SJCRH30 (cell line): ENCODE measurements at regions not wholly inside any gene's neighbourhood (a gene's known extent, or its start where the extent isn't known, plus 50 kb on each side); places are given as distances from the start of the nearest gene placed in this dataset.

ENCODE experiments used
- DNase-seq, 2 experiments: peaks; one replicate each; pipeline ENCODE4 v3.0.0-alpha.2; 2015 to 2020
- H3K27ac ChIP-seq: fragments of 250-450 bp; sonication (Bioruptor Pico); 2 replicates; pipeline ENCODE4 v1.5.1; 2020; ENCODE audit warnings: mild to moderate bottlenecking, moderate library complexity
- H3K27me3 ChIP-seq: fragments of 250-450 bp; sonication (Bioruptor Pico); 2 replicates; pipeline ENCODE4 v1.5.1; 2020; ENCODE audit warnings: mild to moderate bottlenecking, moderate library complexity
- H3K36me3 ChIP-seq: fragments of 250-450 bp; sonication (Bioruptor Pico); 2 replicates; pipeline ENCODE4 v1.5.1; 2020; ENCODE audit warnings: mild to moderate bottlenecking, moderate library complexity
- H3K4me1 ChIP-seq: fragments of 250-450 bp; sonication (Bioruptor Pico); 2 replicates; pipeline ENCODE4 v1.5.1; 2020; ENCODE audit warnings: mild to moderate bottlenecking, moderate library complexity
- H3K4me3 ChIP-seq: fragments of 250-450 bp; sonication (Bioruptor Pico); 2 replicates; pipeline ENCODE4 v1.5.1; 2020; ENCODE audit warnings: mild to moderate bottlenecking, moderate library complexity
- H3K9me3 ChIP-seq: fragments of 250-450 bp; sonication (Bioruptor Pico); replicated peaks from 2 replicates; pipeline ENCODE4 v1.5.1; 2020; ENCODE audit warnings: mild to moderate bottlenecking, moderate library complexity

DNA sequence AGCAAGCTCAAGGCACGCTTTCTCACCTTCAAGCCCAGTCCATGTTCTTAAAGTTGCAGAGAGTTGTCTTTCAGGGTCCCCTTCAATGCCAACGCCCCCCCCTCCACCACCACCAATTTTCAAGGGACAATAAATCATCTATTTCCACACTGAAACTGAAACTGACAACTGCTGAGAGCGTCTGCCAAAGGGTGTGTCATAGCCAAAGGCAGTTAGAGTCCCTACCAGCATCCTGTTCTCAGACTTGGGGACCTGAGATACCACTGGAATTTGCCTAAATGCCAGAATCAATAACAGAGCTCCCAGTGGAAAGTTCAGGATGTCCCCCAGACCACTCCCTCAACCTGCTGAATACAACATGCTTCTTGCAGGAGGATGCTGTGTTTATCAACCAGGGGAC is 133.2 kb upstream of the SOX9 start:
- Histone ChIP-seq H3K36me3 (no peaks in the 10 kb centered on the region), H3K4me1 (no peaks in the 10 kb centered on the region), H3K4me3 (no peak overlapping the region), H3K27me3 (no peaks in the 10 kb centered on the region), H3K9me3 (no peaks in the 10 kb centered on the region), H3K27ac (no peak overlapping the region)
- no peak for DNase-seq

DNA sequence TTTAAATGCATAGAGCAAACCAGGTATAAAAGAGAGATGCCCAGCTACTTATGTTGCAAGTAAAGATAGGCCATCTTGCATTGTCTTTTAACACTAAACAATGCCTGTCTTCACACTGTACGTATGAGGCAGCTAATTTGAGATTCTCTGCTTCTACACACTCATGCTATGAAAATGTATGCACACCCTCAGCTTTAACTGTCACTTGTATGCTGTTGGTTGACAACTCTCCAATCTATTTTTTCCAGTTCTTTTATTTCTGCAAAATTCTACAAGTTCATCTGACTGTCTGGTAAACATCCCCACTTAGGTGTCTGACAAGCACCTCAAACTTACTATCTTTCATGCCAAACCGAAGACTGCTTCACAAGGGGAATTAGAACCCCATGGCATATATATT is 131.7 kb upstream of the SOX9 start:
- no peaks in the 10 kb centered on the region for H3K9me3 ChIP-seq

DNA sequence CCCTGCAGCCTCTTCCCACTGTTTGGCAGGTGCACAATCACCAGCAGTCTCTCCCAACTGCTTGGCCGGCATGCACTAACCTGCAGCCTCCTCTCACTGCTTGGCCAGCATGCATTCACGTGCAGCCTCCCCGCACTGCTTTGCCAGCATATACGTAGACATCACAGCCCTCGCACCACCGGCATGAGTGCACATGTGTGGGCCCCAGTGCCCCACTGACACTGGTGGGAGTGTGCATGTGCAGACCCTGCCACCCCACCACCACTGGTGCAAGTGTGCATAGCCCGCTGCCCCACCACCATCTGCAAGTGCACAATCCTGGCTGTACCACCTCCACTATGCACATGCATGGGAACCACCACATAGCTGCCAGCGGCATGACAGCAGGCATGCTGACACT is 127.5 kb upstream of the SOX9 start:
- DNase-seq, result no peak
- H3K27me3 ChIP-seq, result no peaks in the 10 kb centered on the region

More for the DNA sequence above, 131.7 kb upstream of the SOX9 start:
- Histone ChIP-seq H3K27me3 (no peaks in the 10 kb centered on the region), H3K36me3 (no peaks in the 10 kb centered on the region), H3K27ac (no peak overlapping the region), H3K4me1 (no peaks in the 10 kb centered on the region), H3K4me3 (no peak overlapping the region)
- no peak for DNase-seq

DNA sequence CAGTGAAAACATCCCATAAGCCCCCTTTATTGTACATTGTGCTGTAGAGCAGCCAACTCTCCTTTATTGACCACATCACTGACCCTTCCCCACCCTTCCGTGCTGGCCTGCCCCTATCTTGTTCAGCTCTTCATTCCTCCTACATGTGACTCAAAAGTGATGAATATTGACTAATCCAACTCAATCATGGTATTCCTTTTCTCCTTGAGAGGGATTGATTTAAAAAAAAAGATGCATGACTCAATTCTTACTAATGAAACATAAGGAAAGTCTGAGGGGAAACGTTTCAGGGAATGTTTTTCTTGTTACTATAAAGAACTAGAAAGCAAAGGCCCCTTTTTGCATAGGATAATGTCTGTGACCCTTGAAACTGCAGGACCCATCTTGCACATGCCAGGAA is 125.2 kb upstream of the SOX9 start:
- Histone ChIP-seq H3K36me3 (no peaks in the 10 kb centered on the region), H3K27me3 (no peaks in the 10 kb centered on the region), H3K9me3 (no peaks in the 10 kb centered on the region), H3K27ac (no peak overlapping the region), H3K4me1 (no peaks in the 10 kb centered on the region), H3K4me3 (no peak overlapping the region)
- no peak for DNase-seq

More for the DNA sequence above, 127.5 kb upstream of the SOX9 start:
- H3K4me1 ChIP-seq, result no peaks in the 10 kb centered on the region
- H3K9me3 ChIP-seq, result no peaks in the 10 kb centered on the region
- H3K4me3 ChIP-seq, result no peak overlapping the region
- H3K36me3 ChIP-seq, result no peaks in the 10 kb centered on the region
- H3K27ac ChIP-seq, result no peak overlapping the region

DNA sequence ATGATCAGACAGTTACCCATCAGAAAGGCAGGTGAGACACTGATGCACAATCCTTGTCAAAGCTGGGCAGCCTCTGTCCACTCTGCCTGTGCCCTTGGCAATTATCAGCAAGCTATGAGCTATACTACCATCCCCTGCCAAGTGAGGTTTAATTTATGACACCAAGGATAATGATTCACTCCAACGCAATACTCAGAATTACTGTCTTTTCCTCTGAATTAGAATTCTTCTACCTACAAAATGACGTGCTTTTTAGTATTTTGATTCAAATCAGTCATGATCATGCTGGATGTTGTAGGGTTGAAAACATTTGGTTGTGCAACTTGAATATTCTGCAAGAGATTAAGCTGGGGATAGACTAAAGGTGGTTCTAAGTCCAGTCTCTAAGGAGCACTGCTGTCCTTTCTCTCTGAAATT is 116.8 kb upstream of the SOX9 start:
- DNase-seq, result no peak
- H3K4me3 ChIP-seq, result no peak overlapping the region
- H3K9me3 ChIP-seq, result no peaks in the 10 kb centered on the region
- no peak overlapping the region for H3K27ac ChIP-seq
- H3K36me3 ChIP-seq, result no peaks in the 10 kb centered on the region
- H3K27me3 ChIP-seq, result 0 out of 2 replicates have a peak, but pooled peaks cover 3% of the 10 kb centered on the region
- H3K4me1 ChIP-seq, result no peaks in the 10 kb centered on the region

DNA sequence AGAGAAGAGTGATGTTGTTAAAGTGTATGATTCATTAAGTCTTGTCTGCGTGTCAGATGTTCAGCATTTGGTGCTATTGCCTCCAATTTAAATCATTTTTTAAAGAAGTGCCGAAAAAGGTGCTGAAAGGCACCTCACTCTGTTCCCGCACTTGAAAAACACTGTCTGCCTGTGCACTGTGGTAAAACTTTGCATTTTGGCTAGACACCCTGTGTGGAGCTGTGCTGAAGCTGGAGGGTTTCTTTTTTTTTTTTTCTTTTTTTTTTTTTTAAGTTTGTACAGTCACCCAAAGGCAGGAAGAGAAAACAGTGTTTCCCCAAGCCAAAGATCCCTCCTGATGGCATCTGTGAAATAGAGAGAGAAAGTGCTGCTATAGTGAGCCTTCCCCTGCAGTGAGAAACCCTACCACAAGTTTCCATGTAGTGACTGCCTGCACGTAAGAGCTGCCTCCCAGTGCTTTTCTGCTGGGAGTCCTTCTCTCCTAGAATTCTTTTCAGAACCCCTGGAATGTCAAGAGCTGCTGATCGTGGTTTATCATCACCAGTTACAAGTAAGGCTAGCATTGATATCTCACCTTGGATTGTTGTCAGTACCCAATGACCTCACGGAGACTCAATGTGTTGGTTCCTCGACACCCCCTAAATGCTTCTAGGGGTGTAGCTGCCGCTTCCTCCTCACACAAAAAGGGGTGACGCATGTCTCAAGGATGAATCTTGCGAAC is 116.0 kb upstream of the SOX9 start:
- Histone ChIP-seq H3K27me3 (0 out of 2 replicates have a peak, but pooled peaks cover 3% of the 10 kb centered on the region), H3K36me3 (no peaks in the 10 kb centered on the region), H3K4me3 (no peak overlapping the region), H3K9me3 (no peaks in the 10 kb centered on the region), H3K4me1 (no peaks in the 10 kb centered on the region), H3K27ac (no peak overlapping the region)
- no peak for DNase-seq

DNA sequence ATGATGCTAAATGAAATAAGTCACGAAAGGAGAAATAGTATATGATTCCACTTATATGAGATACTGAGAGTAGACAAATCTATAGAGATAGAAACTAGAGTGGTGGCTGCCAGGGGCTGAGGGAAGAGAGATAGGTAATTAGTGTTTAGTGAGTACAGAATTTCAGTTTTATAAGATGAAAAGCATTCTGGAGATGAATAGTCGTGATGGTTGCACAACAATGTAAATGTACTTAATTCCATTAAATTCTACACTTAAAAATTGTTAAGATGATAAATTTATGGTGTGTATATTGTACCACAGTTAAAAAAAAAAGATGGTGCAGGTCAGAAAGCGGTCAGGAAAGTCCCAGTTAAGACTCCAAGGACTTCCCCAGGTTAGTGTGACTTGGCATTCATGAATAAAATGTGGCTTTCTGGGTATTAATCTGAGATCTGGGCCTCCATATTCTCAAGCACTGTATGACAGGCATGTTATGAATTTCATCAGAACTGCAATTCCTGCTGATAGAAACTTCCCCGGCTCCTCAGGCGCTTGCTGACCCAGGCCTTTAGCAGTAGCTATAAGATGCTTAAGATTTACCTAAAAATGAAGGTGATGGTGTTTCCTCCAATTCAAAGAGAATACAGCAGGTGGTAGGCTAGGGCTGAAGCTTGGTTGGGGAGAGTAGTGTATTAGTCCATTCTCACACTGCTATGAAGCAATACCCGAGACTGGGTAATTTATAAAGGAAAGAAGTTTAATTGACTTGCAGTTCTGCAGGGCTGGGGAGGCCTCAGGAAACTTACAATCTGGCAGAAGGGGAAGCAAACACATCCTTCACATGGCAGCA is 115.3 kb upstream of the SOX9 start:
- Histone ChIP-seq H3K9me3 (no peaks in the 10 kb centered on the region), H3K27me3 (0 out of 2 replicates have a peak, but pooled peaks cover 3% of the 10 kb centered on the region), H3K4me3 (no peak overlapping the region), H3K27ac (no peak overlapping the region), H3K4me1 (no peaks in the 10 kb centered on the region), H3K36me3 (no peaks in the 10 kb centered on the region)
- no peak for DNase-seq

DNA sequence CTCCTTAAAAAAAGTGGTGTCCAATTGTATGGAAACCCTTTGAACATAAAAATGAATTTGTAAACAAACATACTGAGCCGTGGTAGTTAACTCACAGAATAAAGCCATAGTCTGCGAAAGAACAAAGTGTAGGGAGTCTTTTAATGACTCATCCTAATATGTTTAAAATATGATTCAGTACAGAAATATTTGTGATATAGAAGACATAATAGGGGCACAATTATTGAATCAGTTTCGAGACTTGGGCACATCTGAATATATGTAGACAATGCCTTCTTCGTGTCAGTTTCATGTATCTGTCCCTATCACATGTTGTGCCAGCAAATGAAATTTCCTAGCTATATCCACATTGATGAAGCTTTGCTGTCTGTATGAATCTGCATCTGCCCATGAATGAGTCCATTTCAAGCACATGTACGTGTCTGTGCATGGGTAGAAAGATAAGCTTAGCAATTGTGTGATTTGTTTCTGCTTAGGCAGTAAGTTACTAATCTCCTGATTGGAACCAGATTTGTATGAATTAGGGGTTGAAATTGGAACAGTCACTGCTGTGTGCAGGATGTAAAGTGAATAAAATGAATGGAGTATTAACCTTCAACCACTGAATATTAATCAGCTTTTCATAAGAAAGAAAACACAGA is 112.5 kb upstream of the SOX9 start:
- DNase-seq, result no peak
- Histone ChIP-seq H3K27me3 (no peaks in the 10 kb centered on the region), H3K36me3 (no peaks in the 10 kb centered on the region), H3K4me1 (no peaks in the 10 kb centered on the region), H3K9me3 (no peaks in the 10 kb centered on the region), H3K4me3 (no peak overlapping the region), H3K27ac (no peak overlapping the region)

DNA sequence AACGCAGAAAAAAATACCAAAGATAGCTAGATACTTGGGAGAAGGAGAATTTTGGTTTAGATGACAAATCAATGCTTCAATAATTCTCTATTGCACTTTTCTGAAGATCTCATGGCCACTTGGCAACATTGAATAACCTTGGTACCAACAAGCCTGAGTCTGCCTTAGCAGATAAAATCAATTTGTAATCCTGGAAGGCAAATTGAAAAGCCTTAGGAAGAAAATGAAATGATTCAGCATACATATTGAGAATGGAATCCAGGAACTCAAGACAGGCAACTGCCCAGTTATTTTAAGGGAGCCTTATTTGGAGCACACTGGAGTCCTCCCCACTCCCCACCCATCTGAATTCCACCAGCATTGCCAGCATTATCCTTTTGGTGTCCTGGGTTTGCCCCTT is 109.3 kb upstream of the SOX9 start:
- Histone ChIP-seq H3K36me3 (no peaks in the 10 kb centered on the region), H3K4me3 (no peak overlapping the region), H3K4me1 (peaks cover 7% of the 10 kb centered on the region), H3K9me3 (no peaks in the 10 kb centered on the region), H3K27ac (no peak overlapping the region), H3K27me3 (no peaks in the 10 kb centered on the region)
- no peak for DNase-seq

DNA sequence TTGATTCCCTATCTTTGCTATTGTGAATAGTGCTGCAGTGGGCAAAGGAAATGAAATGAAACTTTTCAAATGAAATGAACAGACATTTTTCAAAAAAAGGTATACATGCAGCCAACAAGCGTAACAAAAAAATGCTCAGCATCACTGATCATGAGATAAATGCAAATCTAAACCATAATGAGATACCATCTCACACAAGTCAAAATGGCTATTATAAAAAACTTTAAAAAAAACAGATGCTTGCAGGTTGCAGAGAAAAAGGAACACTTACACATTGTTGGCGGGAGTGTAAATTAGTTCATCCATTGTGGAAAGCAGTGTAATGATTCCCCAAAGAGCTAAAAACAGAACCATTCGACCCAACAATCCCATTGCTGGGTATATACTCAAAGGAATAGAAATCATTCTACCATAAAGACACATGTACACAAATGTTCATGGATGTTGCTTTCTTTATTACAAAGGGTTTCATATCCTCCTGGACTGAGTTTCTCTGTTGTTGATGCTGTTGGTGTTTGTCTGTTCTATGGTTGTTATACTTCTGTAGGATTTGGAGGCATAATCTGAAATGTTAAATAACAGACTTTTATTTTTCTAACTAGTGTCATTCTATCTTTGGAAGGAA is 99.3 kb upstream of the SOX9 start:
- Histone ChIP-seq H3K4me3 (no peak overlapping the region), H3K27me3 (peaks cover 4% of the 10 kb centered on the region; the same call in 1 of the 2 replicates), H3K4me1 (no peaks in the 10 kb centered on the region), H3K36me3 (no peaks in the 10 kb centered on the region), H3K9me3 (no peaks in the 10 kb centered on the region), H3K27ac (no peak overlapping the region)
- no peak for DNase-seq

DNA sequence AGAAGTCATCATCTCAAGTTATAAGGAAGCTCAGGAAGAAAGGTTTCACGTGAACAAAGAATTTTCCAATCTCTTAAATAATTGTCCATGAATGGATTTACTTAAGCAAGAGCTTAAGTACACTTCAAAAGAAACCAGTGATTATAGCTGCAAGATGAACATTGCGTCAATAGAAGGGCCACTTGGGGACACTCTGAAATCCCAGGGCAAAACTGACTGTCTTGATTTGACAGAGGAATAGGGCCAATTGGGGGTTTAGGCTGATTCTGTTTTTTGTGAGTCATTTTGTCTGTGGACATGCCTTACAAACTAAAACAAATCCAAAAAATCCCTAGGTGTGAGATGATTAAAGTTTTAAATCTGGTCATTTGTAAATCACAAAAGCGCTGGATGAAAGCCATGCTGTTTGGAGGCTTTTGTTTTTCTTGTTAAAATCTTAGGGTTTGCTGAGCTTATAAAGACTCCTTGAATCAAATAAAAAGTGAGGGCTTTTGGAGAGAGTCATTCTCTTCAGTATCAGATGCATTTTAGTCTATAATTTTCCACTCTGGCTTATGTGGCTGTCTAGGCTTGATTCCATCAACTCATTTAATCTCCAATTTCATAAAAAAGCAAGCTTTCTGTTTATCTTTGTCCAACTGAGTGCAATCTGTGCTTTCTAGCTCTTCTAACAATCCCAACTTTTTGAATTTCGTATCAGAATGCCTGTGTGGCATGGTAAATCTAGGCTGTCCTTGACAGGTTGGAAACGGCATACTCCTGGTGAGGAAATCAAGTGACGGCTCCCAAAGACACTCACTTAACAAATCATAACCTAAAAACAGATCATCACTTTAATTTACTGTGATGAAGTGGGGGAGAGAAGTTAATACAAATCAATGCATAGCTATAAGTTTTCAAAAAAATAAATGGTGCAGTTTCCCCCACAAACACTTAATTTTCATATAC is 98.2 kb upstream of the SOX9 start:
- Histone ChIP-seq H3K36me3 (no peaks in the 10 kb centered on the region), H3K9me3 (no peaks in the 10 kb centered on the region), H3K27ac (no peak overlapping the region), H3K4me1 (no peaks in the 10 kb centered on the region), H3K27me3 (peaks cover 4% of the 10 kb centered on the region; the same call in 1 of the 2 replicates), H3K4me3 (no peak overlapping the region)
- DNase-seq, result no peak

DNA sequence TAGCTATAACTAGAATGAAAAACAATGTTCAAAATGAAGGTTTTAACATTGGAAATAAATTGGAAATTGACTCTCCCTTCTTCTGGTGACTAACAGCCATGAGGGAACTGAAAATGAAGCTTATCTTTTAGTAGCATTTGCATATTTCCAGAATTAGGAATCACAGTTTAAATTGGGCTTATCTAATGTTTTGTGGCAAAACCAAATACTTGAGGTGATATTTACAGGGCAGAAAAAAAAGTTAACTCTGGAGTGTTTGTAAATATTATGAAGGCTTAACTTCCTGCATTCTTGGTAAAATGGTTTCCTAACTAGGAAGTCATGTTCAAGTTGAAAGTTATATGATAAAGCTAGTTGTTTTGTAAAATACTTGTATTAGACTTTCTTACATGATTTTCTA is 96.4 kb upstream of the SOX9 start:
- no peak for DNase-seq
- Histone ChIP-seq H3K9me3 (no peaks in the 10 kb centered on the region), H3K36me3 (no peaks in the 10 kb centered on the region), H3K4me1 (no peaks in the 10 kb centered on the region), H3K27me3 (peaks cover 4% of the 10 kb centered on the region; the same call in 1 of the 2 replicates), H3K4me3 (no peak overlapping the region), H3K27ac (no peak overlapping the region)

DNA sequence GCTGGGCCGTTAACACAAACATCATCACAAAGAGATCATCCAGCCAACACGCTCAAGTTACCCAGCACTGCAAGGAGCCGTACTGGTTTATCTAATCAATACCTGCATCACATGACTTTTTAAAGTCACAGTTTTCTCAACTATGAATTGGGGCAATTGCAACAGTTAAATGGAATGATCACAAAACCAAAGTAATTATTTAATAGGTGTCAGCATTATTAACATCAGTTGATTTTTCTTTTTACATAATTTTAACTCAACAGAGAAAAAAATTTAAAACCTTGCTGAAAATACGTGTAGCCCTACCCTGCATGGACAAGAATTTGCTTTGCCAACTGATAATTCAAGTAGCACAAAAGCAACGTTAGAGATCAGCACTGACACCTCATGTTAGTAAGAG is 95.7 kb upstream of the SOX9 start:
- no peaks in the 10 kb centered on the region for H3K4me1 ChIP-seq
- H3K27me3 ChIP-seq, result peaks cover 4% of the 10 kb centered on the region; the same call in 1 of the 2 replicates
- H3K27ac ChIP-seq, result no peak overlapping the region
- H3K36me3 ChIP-seq, result no peaks in the 10 kb centered on the region
- no peaks in the 10 kb centered on the region for H3K9me3 ChIP-seq
- no peak for DNase-seq
- H3K4me3 ChIP-seq, result no peak overlapping the region
